Keratinocyte (primary cell): ENCODE measurements at regions not wholly inside any gene's neighbourhood (a gene's known extent, or its start where the extent isn't known, plus 50 kb on each side); places are given as distances from the start of the nearest gene placed in this dataset.

Experiments used
- DNase-seq: peaks from one replicate; pipeline ENCODE4 v3.0.0-alpha.2; 2011; ENCODE audit warnings: low read depth, missing footprints, low spot score
- FAIRE-seq: peaks from 2 replicates; lab custom pipeline; 2011; peaks lifted over from hg19 to GRCh38; lab: Jason Lieb, UNC
- H2AFZ ChIP-seq: 2 replicates; pipeline ENCODE4 v1.6.0; 2012; ENCODE audit warnings: low read length, control low read depth, inconsistent platforms; ENCODE audit not compliant: control insufficient read depth
- H3K27ac ChIP-seq: 2 replicates; pipeline ENCODE4 v1.5.1; 2011; ENCODE audit warnings: low read length; ENCODE audit not compliant: control insufficient read depth, insufficient read depth
- H3K27me3 ChIP-seq: 3 replicates; pipeline ENCODE4 v1.6.0; 2011; ENCODE audit warnings: low read length; ENCODE audit not compliant: control insufficient read depth, insufficient read depth; ENCODE audit errors: extremely low read depth
- H3K36me3 ChIP-seq, 2 experiments: 2 replicates in 1 of 2; 3 replicates in 1 of 2; pipeline ENCODE4 v1.5.1; 2011; ENCODE audit warnings: low read length in 2 of 2, mild to moderate bottlenecking in 1 of 2; ENCODE audit not compliant: control insufficient read depth in 2 of 2, insufficient read depth in 2 of 2; ENCODE audit errors: extremely low read depth in 1 of 2
- H3K4me1 ChIP-seq: 3 replicates; pipeline ENCODE4 v1.5.1; 2011; ENCODE audit warnings: low read length; ENCODE audit not compliant: control insufficient read depth, insufficient read depth; ENCODE audit errors: extremely low read depth
- H3K4me2 ChIP-seq: 3 replicates; pipeline ENCODE4 v1.6.0; 2011; ENCODE audit warnings: low read depth, low read length; ENCODE audit not compliant: control insufficient read depth, insufficient read depth; ENCODE audit errors: extremely low read depth
- H3K4me3 ChIP-seq, 3 experiments: fragments of 200-600 bp in 1 of 3; sonication (generic) in 1 of 3; 2 replicates in 2 of 3; 3 replicates in 1 of 3; pipeline ENCODE4 v1.5.1; 2011 to 2016; ENCODE audit warnings: low read length in 3 of 3, mild to moderate bottlenecking in 3 of 3, control low read depth in 2 of 3, inconsistent platforms in 1 of 3, low read depth in 1 of 3, mixed read lengths in 1 of 3, mixed run types in 1 of 3, moderate library complexity in 1 of 3; ENCODE audit not compliant: control insufficient read depth in 2 of 3, insufficient read depth in 2 of 3; ENCODE audit errors: extremely low read depth in 1 of 3
- H3K79me2 ChIP-seq: 2 replicates; pipeline ENCODE4 v1.6.0; 2012; ENCODE audit warnings: low read length; ENCODE audit not compliant: control insufficient read depth, insufficient read depth
- H3K9ac ChIP-seq: 3 replicates; pipeline ENCODE4 v1.6.0; 2011; ENCODE audit warnings: low read length; ENCODE audit not compliant: control insufficient read depth, insufficient read depth; ENCODE audit errors: extremely low read depth
- H3K9me1 ChIP-seq: 3 replicates; pipeline ENCODE4 v1.6.0; 2011; ENCODE audit warnings: low read length; ENCODE audit not compliant: control insufficient read depth, insufficient read depth; ENCODE audit errors: extremely low read depth
- H3K9me3 ChIP-seq: 2 replicates; pipeline ENCODE4 v1.5.1; 2012; ENCODE audit warnings: low read depth, low read length; ENCODE audit not compliant: control insufficient read depth
- H4K20me1 ChIP-seq: 3 replicates; pipeline ENCODE4 v1.6.0; 2011; ENCODE audit warnings: low read length; ENCODE audit not compliant: control insufficient read depth, insufficient read depth; ENCODE audit errors: extremely low read depth
- CTCF ChIP-seq, 3 experiments: IDR thresholded peaks in 1 of 3; conservative IDR thresholded peaks in 1 of 3; optimal IDR thresholded peaks in 1 of 3; 2 replicates in 2 of 3; 3 replicates in 1 of 3; pipeline versions ENCODE3 to v1.5.1; 2011; ENCODE audit warnings: low read length in 3 of 3, mild to moderate bottlenecking in 3 of 3, moderate library complexity in 2 of 3, control low read depth in 1 of 3, inconsistent platforms in 1 of 3; ENCODE audit not compliant: insufficient read depth in 2 of 3; ENCODE audit errors: extremely low read depth in 1 of 3
- EZH2 ChIP-seq: IDR thresholded peaks from one replicate; pipeline ENCODE4 v1.6.1; 2012; ENCODE audit warnings: inconsistent platforms, mild to moderate bottlenecking, low read length, moderate library complexity
- dilution Hi-C: fragments of 300-500 bp; cut with MboI; formaldehyde crosslinking; loops from one replicate; pipeline ENCODE4 v1.7.0; 2020; ENCODE audit warnings: low sequenced_read_pairs; ENCODE audit not compliant: extremely low pct_ligation_motif_present

DNA sequence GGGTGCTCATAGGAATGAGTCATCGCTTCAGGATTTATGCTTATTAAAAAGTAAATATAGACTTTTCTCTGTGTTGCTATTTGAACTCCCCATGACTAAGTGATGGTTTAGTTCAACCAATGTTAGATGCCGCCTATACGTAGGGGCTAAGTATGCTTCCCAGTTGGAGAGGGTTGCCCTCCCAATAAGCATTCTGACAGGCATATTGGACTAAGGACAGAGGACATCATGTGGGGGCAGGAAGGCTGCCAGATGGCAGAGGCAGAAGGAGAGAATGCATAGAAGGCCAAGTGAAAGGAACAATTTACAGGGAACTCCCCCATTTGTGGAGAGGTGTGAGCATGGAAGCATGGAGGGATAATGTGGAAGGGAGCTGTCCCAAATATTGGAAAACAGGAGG is 318.4 kb upstream of the OBI1 start:
- Histone ChIP-seq H3K27ac (no peak overlapping the region), H3K36me3 (no peaks in the 10 kb centered on the region), H3K9me1 (no peaks in the 10 kb centered on the region), H3K4me2 (no peak overlapping the region), H3K9ac (no peak overlapping the region), H2AFZ (no peak overlapping the region), H3K9me3 (no peaks in the 10 kb centered on the region), H3K79me2 (no peaks in the 10 kb centered on the region), H3K4me3 (no peak overlapping the region), H3K27me3 (no peaks in the 10 kb centered on the region), H4K20me1 (no peaks in the 10 kb centered on the region), H3K4me1 (no peaks in the 10 kb centered on the region)
- DNase-seq = no peak
- FAIRE-seq = no peak
- dilution Hi-C loops = no loop called here
- TF ChIP-seq CTCF (optimal IDR thresholded peaks at IDR 0.05 in 1 of 3, IDR thresholded peaks at IDR 0.05 in 1 of 3, conservative IDR thresholded peaks at IDR 0.05 in 1 of 3; ENCODE audit: extremely low read depth in 1 of 3, insufficient read depth in 2 of 3, low read length in 3 of 3) (no peak), EZH2 (no peak)

GRCh38 chr13:78976696-78977095 is 317.7 kb upstream of the OBI1 start:
- H3K27me3 ChIP-seq = no peaks in the 10 kb centered on the region
- no peaks in the 10 kb centered on the region for H3K4me1 ChIP-seq
- H3K4me3 ChIP-seq = no peak overlapping the region
- H3K79me2 ChIP-seq = no peaks in the 10 kb centered on the region
- dilution Hi-C loops = no loop called here
- no peak overlapping the region for H3K4me2 ChIP-seq
- H3K27ac ChIP-seq = no peak overlapping the region
- no peaks in the 10 kb centered on the region for H3K36me3 ChIP-seq
- no peak overlapping the region for H3K9ac ChIP-seq
- no peaks in the 10 kb centered on the region for H3K9me3 ChIP-seq
- DNase-seq (no peak), FAIRE-seq (no peak)
- no peak for TF ChIP-seq CTCF (optimal IDR thresholded peaks at IDR 0.05 in 1 of 3, IDR thresholded peaks at IDR 0.05 in 1 of 3, conservative IDR thresholded peaks at IDR 0.05 in 1 of 3; ENCODE audit: extremely low read depth in 1 of 3, insufficient read depth in 2 of 3, low read length in 3 of 3)
- no peaks in the 10 kb centered on the region for H4K20me1 ChIP-seq
- no peaks in the 10 kb centered on the region for H3K9me1 ChIP-seq
- no peak overlapping the region for H2AFZ ChIP-seq
